ENCODE measurements at regions not wholly inside any gene's neighbourhood (a gene's known extent, or its start where the extent isn't known, plus 50 kb on each side); places are given as distances from the start of the nearest gene placed in this dataset.

DNA sequence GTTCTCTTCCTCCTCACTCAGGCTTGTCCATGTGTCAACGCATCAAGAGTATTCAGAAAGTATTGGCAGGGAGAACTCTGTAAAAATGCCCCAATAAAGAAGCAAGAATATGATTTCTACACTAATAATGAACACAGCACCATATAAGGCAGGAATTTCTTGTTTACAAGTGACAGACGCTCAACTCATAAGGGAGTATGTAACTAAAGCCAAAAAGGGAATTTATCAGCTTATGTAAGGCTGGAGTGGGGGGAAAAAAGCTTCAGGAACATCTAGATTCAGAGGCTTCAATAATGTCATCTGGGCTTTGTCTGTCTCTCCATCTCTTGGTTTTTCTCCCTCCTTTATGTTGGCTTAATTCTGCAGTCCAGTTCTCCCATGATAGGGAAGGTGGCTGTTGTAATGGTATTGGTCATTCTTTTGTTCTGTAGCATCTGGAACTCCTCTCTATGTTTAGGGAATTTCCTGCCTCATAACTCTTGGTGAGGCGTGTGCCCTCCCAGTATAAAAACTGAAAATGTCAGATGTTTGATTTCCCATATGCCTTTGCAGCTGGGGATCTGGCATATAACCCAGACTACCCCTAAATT lies 125.1 kb upstream of the COL21A1 start:
- peaks cover 21 to 81% (median 27%) of the 10 kb centered on the region in 3 donors for H3K4me1 ChIP-seq
- no peak overlapping the region for H3K4me3 ChIP-seq

GRCh38 chr6:56370561-56371211 lies 123.3 kb upstream of the COL21A1 start:
- peak overlapping the region; percentile 90 to 97 (median 94) for H3K27ac ChIP-seq
- H3K9me3 ChIP-seq, result no peaks in the 10 kb centered on the region
- peaks cover 25 to 88% (median 27%) of the 10 kb centered on the region in 3 donors for H3K4me1 ChIP-seq
- H3K4me3 ChIP-seq, result peak overlapping the region; percentile 15 to 23
- TF ChIP-seq POLR2A (IDR thresholded peaks at IDR 0.05), result no peak
- TF ChIP-seq POLR2AphosphoS5 (IDR thresholded peaks at IDR 0.05), result peak; percentile 93
- peak; percentile 40 for TF ChIP-seq EP300 (IDR thresholded peaks at IDR 0.05)
- TF ChIP-seq, protein P1, sequence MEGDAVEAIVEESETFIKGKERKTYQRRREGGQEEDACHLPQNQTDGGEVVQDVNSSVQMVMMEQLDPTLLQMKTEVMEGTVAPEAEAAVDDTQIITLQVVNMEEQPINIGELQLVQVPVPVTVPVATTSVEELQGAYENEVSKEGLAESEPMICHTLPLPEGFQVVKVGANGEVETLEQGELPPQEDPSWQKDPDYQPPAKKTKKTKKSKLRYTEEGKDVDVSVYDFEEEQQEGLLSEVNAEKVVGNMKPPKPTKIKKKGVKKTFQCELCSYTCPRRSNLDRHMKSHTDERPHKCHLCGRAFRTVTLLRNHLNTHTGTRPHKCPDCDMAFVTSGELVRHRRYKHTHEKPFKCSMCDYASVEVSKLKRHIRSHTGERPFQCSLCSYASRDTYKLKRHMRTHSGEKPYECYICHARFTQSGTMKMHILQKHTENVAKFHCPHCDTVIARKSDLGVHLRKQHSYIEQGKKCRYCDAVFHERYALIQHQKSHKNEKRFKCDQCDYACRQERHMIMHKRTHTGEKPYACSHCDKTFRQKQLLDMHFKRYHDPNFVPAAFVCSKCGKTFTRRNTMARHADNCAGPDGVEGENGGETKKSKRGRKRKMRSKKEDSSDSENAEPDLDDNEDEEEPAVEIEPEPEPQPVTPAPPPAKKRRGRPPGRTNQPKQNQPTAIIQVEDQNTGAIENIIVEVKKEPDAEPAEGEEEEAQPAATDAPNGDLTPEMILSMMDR (IDR thresholded peaks at IDR 0.05), result peak in 1 of 4 experiments; percentile 4
- no peaks in the 10 kb centered on the region for H3K36me3 ChIP-seq
- WGBS, 2 donors (ENCODE audit: low coverage in 1 of 2), result 0 to 13% methylated on average over 2 of the region's 2 CpGs
- H3K27me3 ChIP-seq, result no peaks in the 10 kb centered on the region
- ATAC-seq, result peak; percentile 75

More for the DNA sequence above, 125.1 kb upstream of the COL21A1 start:
- no peaks in the 10 kb centered on the region for H3K9me3 ChIP-seq
- H3K27me3 ChIP-seq, result no peaks in the 10 kb centered on the region
- H3K36me3 ChIP-seq, result no peaks in the 10 kb centered on the region
- peak overlapping the region; percentile 90 to 97 (median 94) for H3K27ac ChIP-seq
- no peak for ATAC-seq
- TF ChIP-seq, protein P1 (IDR thresholded peaks at IDR 0.05), result no peak
- WGBS, 2 donors (ENCODE audit: low coverage in 1 of 2), result 50 to 55% methylated on average over 2 to 3 of the region's 3 CpGs

DNA sequence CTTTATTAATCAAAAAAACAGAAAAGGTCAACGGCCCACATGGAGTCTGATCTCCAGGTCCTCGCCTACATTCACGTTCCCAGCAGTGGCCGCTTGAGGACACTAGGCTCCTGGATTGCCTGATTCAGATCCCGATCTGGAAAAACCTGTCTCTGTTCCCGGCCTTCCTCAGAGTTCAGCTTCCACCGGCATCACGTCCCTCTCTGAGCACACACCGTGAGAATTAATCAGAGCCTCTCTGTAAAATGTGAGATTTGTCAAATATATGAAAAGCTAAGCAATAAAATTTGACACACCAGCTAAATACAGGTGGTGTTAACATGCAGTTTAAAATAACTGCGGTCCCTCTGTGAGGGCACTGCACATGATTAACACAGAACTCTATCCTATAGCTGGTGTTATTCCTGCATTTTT lies 122.8 kb upstream of the COL21A1 start:
- peak; percentile 73 for ATAC-seq
- TF ChIP-seq POLR2AphosphoS5 (IDR thresholded peaks at IDR 0.05) (peak; percentile 59), POLR2A (IDR thresholded peaks at IDR 0.05) (no peak), EP300 (IDR thresholded peaks at IDR 0.05) (no peak)
- TF ChIP-seq, protein P1 (IDR thresholded peaks at IDR 0.05), result peak; percentile 75 to 82 (median 80)
- H3K27me3 ChIP-seq, result no peaks in the 10 kb centered on the region
- WGBS, 2 donors (ENCODE audit: low coverage in 1 of 2), result 7 to 24% methylated on average over 8 to 9 of the region's 10 CpGs
- H3K4me1 ChIP-seq, result peaks cover 21 to 88% (median 24%) of the 10 kb centered on the region in 3 donors
- no peaks in the 10 kb centered on the region for H3K9me3 ChIP-seq
- no peaks in the 10 kb centered on the region for H3K36me3 ChIP-seq
- peak overlapping the region; percentile 90 to 97 (median 94) for H3K27ac ChIP-seq
- H3K4me3 ChIP-seq, result peak overlapping the region; percentile 15 to 23

GRCh38 chr6:56368491-56368890 lies 121.1 kb upstream of the COL21A1 start:
- Histone ChIP-seq H3K36me3 (no peaks in the 10 kb centered on the region), H3K4me3 (no peak overlapping the region), H3K9me3 (no peaks in the 10 kb centered on the region), H3K27ac (peak overlapping the region; percentile 90 to 97 (median 94)), H3K4me1 (peaks cover 23 to 85% (median 24%) of the 10 kb centered on the region in 3 donors), H3K27me3 (no peaks in the 10 kb centered on the region)
- WGBS, 2 donors (ENCODE audit: low coverage in 1 of 2), result 32 to 44% methylated on average over 2 to 3 of the region's 3 CpGs
- ATAC-seq, result no peak
- TF ChIP-seq EP300 (IDR thresholded peaks at IDR 0.05), result no peak
- no peak for TF ChIP-seq POLR2AphosphoS5 (IDR thresholded peaks at IDR 0.05)
- TF ChIP-seq, protein P1 (IDR thresholded peaks at IDR 0.05), result no peak
- TF ChIP-seq POLR2A (IDR thresholded peaks at IDR 0.05), result no peak
